Cardiac fibroblast (primary cell): ENCODE measurements at regions not wholly inside any gene's neighbourhood (a gene's known extent, or its start where the extent isn't known, plus 50 kb on each side); places are given as distances from the start of the nearest gene placed in this dataset.

ENCODE experiments used
- DNase-seq, 2 donors: peaks; one replicate each; pipeline versions ENCODE4 v3.0.0 to v3.0.0-alpha.2; 2010; ENCODE audit warnings: low read depth in 2 of 2
- H3K4me3 ChIP-seq, 2 donors: replicated peaks in 1 of 2; 1 replicate in 1 of 2; 2 replicates in 1 of 2; pipeline ENCODE4 v1.5.1; 2011; ENCODE audit warnings: low read depth in 2 of 2, low read length in 2 of 2, mild to moderate bottlenecking in 2 of 2, moderate library complexity in 1 of 2
- CTCF ChIP-seq: IDR thresholded peaks from one replicate; pipeline ENCODE4 v1.5.1; 2011; ENCODE audit warnings: low read depth, mild to moderate bottlenecking, low read length, inconsistent platforms

- no peak for TF ChIP-seq CTCF
- peak overlapping the region in 1 of 2 donors; percentile 6 for H3K4me3 ChIP-seq
- no peak for DNase-seq
Measured at GRCh38 chr9:547314-547713, 294.2 kb upstream of the DMRT1 start.

GRCh38 chr9:549455-549997, 292.0 kb upstream of the DMRT1 start:
- DNase-seq, result no peak

GRCh38 chr9:550333-550732, 291.2 kb upstream of the DMRT1 start:
- H3K4me3 ChIP-seq, result no peak overlapping the region
- DNase-seq, result no peak
- TF ChIP-seq CTCF, result no peak

More at GRCh38 chr9:549455-549997, 292.0 kb upstream of the DMRT1 start:
- TF ChIP-seq CTCF, result no peak
- no peak overlapping the region for H3K4me3 ChIP-seq

GRCh38 chr9:551986-552929, 289.2 kb upstream of the DMRT1 start:
- no peak for TF ChIP-seq CTCF
- no peak overlapping the region for H3K4me3 ChIP-seq
- DNase-seq, result peak in 1 of 2 donors; percentile 96

GRCh38 chr9:555493-555892, 286.0 kb upstream of the DMRT1 start:
- no peak for TF ChIP-seq CTCF
- no peak for DNase-seq
- H3K4me3 ChIP-seq, result no peak overlapping the region

GRCh38 chr9:556199-556598, 285.3 kb upstream of the DMRT1 start:
- no peak for TF ChIP-seq CTCF
- no peak overlapping the region for H3K4me3 ChIP-seq
- no peak for DNase-seq
